GM12875 (cell line): ENCODE measurements at regions not wholly inside any gene's neighbourhood (a gene's known extent, or its start where the extent isn't known, plus 50 kb on each side); places are given as distances from the start of the nearest gene placed in this dataset.
"Not testable (repeated sequence)": the region's sequence is repeated elsewhere in the genome, so short reads cannot be mapped to it uniquely, and the experiment has no call there.

Experiments used
- H3K4me3 ChIP-seq: one replicate; pipeline ENCODE4 v1.5.1; 2011; ENCODE audit warnings: low read depth, low read length, control low read depth
- TF ChIP-seq, protein P1 (sequence below): IDR thresholded peaks from 2 replicates; pipeline ENCODE4 v1.5.1; 2011; ENCODE audit warnings: low read depth, mild to moderate bottlenecking, control low read depth, inconsistent platforms, low read length, moderate library complexity, borderline replicate concordance; ENCODE audit not compliant: insufficient read depth

DNA sequence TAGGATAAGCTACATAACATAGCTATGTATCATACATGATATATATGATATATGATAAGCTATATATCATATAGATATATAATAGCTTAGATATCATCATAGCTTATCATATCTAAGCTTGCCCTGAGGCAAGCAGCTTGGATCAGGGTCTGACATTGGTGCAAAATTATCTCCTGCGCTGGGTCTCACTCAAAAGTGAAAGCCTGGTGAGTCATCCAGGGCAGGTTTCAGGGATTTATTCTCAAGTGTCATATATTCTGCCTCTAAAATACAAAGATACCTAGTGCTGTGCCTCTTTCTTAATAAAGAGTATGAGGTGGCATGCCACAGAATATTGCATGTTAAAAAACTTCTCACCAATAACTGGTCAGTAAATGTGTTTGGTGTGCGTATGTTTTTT is 105.9 kb downstream of the CDC14C start:
- H3K4me3 ChIP-seq = no peak overlapping the region
- TF ChIP-seq, protein P1, sequence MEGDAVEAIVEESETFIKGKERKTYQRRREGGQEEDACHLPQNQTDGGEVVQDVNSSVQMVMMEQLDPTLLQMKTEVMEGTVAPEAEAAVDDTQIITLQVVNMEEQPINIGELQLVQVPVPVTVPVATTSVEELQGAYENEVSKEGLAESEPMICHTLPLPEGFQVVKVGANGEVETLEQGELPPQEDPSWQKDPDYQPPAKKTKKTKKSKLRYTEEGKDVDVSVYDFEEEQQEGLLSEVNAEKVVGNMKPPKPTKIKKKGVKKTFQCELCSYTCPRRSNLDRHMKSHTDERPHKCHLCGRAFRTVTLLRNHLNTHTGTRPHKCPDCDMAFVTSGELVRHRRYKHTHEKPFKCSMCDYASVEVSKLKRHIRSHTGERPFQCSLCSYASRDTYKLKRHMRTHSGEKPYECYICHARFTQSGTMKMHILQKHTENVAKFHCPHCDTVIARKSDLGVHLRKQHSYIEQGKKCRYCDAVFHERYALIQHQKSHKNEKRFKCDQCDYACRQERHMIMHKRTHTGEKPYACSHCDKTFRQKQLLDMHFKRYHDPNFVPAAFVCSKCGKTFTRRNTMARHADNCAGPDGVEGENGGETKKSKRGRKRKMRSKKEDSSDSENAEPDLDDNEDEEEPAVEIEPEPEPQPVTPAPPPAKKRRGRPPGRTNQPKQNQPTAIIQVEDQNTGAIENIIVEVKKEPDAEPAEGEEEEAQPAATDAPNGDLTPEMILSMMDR = no peak

DNA sequence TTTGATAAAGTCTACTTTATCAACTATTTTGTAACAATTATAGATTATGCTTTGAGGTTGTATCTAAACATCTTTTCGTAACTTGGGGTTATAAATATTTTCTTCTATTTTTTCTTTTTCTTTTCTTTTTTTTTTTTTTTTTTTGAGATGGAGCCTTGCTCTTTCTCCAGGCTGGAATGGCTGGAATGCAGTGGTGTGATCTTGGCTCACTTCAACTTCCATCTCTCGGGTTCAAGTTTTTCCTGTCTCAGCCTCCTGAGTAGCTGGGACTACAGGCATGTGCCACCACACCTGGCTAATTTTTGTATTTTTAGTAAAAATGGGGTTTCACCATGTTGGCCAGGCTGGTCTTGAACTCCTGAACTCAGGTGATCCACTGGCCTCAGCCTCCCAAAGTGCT is 108.8 kb downstream of the CDC14C start:
- H3K4me3 ChIP-seq = not testable (repeated sequence)

DNA sequence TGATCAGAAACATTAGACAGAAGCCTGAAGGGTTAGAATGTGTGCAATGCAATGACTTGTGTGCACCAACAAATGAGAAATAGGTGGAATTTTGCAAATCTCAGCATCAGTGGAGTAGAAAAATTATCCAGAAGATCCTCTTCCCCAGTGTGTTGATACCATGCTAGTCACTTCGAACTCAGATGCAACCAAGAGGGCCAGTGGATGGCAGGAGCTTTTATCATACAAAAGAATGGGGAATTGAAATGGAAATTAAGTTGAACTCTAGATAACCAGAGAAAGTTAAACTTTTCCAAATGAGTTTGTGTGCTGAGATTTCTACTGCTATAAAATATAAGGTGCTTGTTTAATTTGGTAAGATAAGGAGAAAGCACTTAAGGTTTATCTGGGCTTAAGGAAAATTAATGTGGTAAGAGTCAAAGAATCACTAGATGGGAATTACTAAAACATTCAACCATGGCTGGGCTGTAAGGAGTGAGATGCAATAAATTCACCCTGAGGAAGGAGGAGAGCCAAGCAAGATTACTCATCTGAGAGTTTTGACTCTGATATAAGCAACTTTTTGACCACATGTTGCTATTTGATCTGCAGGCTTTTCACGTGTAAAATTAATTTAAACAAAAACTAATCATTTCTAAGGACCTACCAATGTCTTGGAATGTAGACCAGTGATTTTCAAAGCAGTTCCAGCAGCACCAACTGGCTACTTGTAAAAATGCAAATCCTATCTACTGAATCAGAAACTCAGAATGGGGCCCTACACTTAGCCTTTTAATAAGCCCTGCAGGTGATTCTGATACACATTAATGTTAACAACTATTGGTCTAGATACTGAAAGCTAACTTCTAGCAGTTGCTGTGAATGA is 113.2 kb downstream of the CDC14C start:
- TF ChIP-seq, protein P1 = no peak
- H3K4me3 ChIP-seq = no peak overlapping the region

DNA sequence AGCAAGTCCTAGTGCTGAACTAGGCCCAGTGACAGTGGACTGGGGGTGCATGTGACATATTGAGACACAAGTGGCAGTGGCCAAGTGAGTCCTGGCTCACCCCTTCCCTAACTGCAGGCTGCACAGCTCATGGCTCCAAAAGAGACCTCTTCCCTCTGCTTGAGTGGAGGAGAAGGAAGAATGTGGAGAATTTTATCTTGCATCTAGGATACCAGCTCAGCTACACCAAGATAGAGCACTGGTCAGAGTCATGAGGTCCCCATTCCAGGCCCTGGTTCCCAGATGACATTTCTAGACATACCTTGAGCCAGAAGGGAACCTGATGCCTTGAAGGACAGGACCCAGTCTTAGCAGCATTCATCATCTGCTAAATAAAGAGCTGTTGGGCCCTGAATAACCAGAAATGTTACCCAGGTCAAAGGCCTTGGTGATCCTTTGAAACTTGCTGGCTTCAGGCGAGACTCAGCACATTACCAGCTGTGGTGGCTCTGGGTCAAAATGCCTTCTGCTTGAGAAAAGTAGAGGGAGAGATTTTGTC is 114.5 kb downstream of the CDC14C start:
- TF ChIP-seq, protein P1 = no peak
- H3K4me3 ChIP-seq = no peak overlapping the region

DNA sequence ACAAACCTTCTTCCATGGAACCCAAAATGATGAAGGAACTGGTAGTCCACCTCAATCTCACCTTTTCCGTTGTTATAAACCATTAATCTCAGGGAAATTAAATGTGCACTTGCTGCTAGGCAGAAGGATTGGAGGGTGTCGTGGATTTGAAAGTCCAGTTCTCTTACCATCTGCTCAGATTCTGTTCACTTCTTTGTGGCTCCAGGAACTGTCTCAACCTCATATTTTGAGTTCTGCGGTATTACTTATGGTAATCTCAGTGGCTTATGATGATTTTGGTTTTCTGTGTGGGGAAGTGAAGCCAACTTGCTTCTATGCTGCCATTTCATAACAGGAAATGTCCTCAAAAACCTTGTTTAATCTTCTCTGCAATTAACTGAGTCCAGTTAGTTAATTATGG is 136.4 kb downstream of the CDC14C start:
- TF ChIP-seq, protein P1 = no peak
- H3K4me3 ChIP-seq = no peak overlapping the region

DNA sequence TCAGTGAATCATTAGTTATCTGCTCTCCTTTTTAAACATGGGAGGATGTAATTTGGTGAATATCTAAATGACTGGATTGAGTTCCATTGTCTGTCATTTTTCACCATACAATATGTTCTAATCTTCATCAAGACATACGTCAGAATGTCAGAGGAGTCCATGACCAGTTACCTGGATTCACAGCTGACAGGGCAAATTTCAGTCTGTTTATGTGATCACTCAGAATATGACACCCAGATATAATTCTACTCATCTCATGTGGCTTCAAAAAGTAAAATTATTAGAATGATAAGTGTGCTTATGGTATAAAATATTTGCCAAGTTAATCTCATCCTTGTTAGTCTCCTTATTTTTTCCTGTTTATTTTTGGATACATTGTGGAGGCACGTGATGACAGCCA is 150.2 kb downstream of the CDC14C start:
- no peak overlapping the region for H3K4me3 ChIP-seq
- TF ChIP-seq, protein P1 = no peak

DNA sequence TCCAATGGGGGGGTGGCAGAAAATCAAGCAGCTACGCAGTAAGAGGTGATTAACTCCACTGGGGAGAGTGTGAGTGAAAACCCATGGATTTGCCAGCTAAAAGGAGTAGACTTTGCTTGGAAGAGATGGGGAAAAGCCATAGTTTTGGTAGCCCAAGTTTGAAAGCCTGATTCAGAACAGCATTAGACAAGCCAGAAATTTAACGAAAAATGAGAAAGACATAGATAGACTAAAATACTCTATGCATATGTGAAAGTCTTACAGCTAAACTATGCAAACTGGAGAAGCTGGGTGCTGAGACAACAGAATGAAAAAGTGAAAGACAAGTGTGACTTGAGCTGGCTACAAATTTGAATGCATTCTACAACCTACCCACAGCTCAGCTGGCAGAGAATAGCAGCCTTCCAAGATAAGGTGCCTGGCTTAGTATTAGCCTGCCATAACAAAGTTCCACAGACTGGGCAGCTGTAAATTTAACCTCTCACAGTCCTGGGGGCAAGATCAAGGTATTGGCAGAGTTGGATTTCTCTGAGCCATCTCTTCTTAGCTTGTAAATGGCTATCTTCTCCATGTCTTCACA is 156.6 kb downstream of the CDC14C start:
- TF ChIP-seq, protein P1 = no peak
- H3K4me3 ChIP-seq = no peak overlapping the region
